Motor neuron (in vitro differentiated cells): ENCODE measurements at regions not wholly inside any gene's neighbourhood (a gene's known extent, or its start where the extent isn't known, plus 50 kb on each side); places are given as distances from the start of the nearest gene placed in this dataset.
A peak's percentile ranks its signal among the peaks of the same experiment; 100 is the strongest.

Source experiments
- ATAC-seq, 8 experiments: fragments of 200-7000 bp; cut with Tn5 transposase; replicated peaks in 6 of 8; 2 replicates each; pipeline ENCODE4 v1.8.0; 2021; ENCODE audit warnings: mild to moderate bottlenecking in 8 of 8, moderate library complexity in 8 of 8
- H3K27ac ChIP-seq, 2 donors: fragments of 250-450 bp; sonication (Bioruptor Pico); 2 replicates each; pipeline ENCODE4 v1.9.0; 2021; ENCODE audit warnings: antibody characterized with exemption in 2 of 2, mild to moderate bottlenecking in 2 of 2, moderate library complexity in 1 of 2
- H3K4me1 ChIP-seq, 2 donors: fragments of 250-450 bp; sonication (Bioruptor Pico); replicated peaks in 1 of 2; 2 replicates each; pipeline ENCODE4 v1.6.1; 2021; ENCODE audit warnings: antibody characterized with exemption in 2 of 2, mild to moderate bottlenecking in 2 of 2, moderate library complexity in 1 of 2
- H3K4me3 ChIP-seq, 5 donors: fragments of 250-450 bp; sonication (Bioruptor Pico); 2 replicates each; pipeline ENCODE4 v1.9.0; 2021; ENCODE audit warnings: antibody characterized with exemption in 5 of 5, mild to moderate bottlenecking in 5 of 5, moderate library complexity in 4 of 5
- WGBS, 10 experiments: fragments of 450-650 bp; shearing (Covaris generic); methylation state at CpG; one replicate each; pipeline ENCODE4 v1.0.0; 2022; 5-methylcytosine and 5-hydroxymethylcytosine counted together
- in situ Hi-C, 9 experiments: fragments of 400-800 bp; cut with MboI; loops; one replicate each; pipeline ENCODE4 v1.15.0; 2021; ENCODE audit warnings: low sequenced_read_pairs in 9 of 9, low pct_unique_long_range_greater_than_20kb in 2 of 9; ENCODE audit not compliant: unreplicated experiment in 9 of 9

GRCh38 chr6:26200918-26201721, 113.9 kb downstream of the HFE start:
- H3K4me3 ChIP-seq: no peak overlapping the region
- in situ Hi-C loops: loop anchor here in 3 of 9 experiments (25.0 kb wide), 2 partner anchors 936 to 1611 kb away; a partner anchor contains a TSS
- ATAC-seq: no peak
- no peak overlapping the region for H3K27ac ChIP-seq
- 78 to 100% (median 96%) methylated on average over 2 to 14 of the region's 16 CpGs for WGBS, 10 experiments
- peaks cover 5 to 14% of the 10 kb centered on the region in 2 donors for H3K4me1 ChIP-seq

- Histone ChIP-seq H3K27ac (no peak overlapping the region), H3K4me3 (no peak overlapping the region), H3K4me1 (peaks cover 9 to 18% of the 10 kb centered on the region in 2 donors)
- ATAC-seq: no peak
- 80 to 100% (median 87%) methylated on average over 1 to 6 of the region's 6 CpGs; no CpG with 5 or more reads in 2 of the 10 experiments for WGBS, 10 experiments
- in situ Hi-C loops: loop anchor here in 3 of 9 experiments (25.0 kb wide), 2 partner anchors 935 to 1610 kb away; a partner anchor contains a TSS
Measured at GRCh38 chr6:26202201-26202611, 115.0 kb downstream of the HFE start.

DNA sequence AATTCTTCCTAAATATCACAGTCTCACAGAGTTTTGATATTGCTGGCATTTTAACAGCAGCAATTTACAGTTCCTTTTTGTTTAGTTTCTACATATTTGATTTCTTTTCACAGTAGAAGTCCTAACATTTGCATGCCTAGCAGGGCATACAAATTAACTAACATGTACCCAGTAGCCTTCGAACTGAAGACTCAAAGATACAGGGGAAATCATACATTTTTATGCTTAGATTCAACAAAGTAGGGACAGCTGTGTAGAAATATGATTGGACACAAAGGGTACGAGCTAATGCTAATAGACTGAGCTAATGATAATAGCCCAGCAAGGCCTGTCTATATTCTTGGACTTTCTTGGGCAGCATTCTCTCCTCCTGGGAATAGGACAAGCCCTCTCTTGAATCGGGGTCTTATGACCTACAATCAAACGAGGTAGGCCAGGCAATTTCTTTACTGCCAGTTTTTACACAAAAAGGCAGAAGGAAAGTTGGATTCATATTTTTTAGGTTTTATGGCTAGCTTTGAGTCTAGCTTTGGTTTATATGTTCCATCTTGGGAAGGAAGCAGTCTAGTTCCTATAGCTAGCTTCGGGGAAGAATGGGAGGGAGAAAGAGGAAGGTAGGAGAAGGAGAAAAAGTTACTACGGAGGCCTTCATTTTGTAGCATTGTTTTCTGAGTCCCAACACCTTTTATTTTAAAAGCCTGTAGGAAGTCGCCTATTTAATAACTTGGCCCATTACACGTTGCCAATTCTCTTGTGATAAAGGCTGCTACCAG, 115.8 kb downstream of the HFE start:
- peak overlapping the region; percentile 59 to 81 (median 71) for H3K4me3 ChIP-seq
- no peak for ATAC-seq
- H3K27ac ChIP-seq: peak overlapping the region; percentile 84 to 93

DNA sequence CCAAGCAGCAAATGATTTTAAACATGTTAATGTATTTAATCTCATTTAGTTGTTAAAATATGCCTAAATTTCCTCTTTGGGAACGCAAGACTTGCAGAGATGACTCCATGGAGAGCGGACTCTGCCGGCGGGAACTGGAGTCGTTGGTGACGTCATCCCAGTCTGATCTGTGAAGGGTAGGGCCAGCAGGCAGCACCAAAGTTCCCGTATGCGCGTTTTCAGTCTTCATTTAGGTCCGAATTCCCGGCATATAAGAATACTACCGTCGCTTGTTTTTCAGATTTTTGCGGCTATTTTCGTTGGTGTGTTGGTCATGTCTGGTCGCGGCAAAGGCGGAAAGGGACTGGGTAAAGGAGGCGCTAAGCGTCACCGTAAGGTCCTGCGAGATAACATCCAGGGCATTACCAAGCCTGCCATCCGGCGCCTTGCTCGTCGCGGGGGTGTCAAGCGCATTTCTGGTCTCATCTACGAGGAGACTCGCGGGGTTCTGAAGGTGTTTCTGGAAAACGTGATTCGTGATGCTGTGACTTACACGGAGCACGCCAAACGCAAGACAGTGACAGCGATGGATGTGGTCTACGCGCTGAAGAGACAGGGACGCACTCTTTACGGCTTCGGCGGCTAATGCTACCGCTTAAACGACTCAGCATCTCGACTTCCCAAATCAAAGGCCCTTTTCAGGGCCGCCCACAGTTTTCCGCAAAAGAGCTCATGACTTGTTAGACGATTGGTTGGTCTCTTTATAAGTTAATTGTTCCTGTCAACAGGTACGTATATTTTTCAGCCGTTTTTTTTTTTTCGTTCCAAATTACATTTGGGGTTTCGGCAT, 117.3 kb downstream of the HFE start:
- peak overlapping the region; percentile 84 to 93 for H3K27ac ChIP-seq
- WGBS, 10 experiments: 0 to 9% (median 0%) methylated on average over 2 to 46 of the region's 53 CpGs
- ATAC-seq: peak; percentile 75 to 87 (median 80)
- in situ Hi-C loops: loop anchor here in 3 of 9 experiments (25.0 kb wide), 2 partner anchors 933 to 1608 kb away; a partner anchor contains a TSS
- peaks cover 15 to 24% of the 10 kb centered on the region in 2 donors for H3K4me1 ChIP-seq
- H3K4me3 ChIP-seq: peak overlapping the region; percentile 59 to 81 (median 71)

More for the DNA sequence above, 115.8 kb downstream of the HFE start:
- in situ Hi-C loops: loop anchor here in 3 of 9 experiments (25.0 kb wide), 2 partner anchors 934 to 1609 kb away; a partner anchor contains a TSS
- 31 to 82% (median 63%) methylated on average over 3 to 8 of the region's 8 CpGs for WGBS, 10 experiments
- peaks cover 15 to 24% of the 10 kb centered on the region in 2 donors for H3K4me1 ChIP-seq

GRCh38 chr6:26205161-26205624, 118.0 kb downstream of the HFE start:
- H3K4me1 ChIP-seq: peaks cover 15 to 24% of the 10 kb centered on the region in 2 donors

GRCh38 chr6:26205625-26206574, 118.7 kb downstream of the HFE start:
- WGBS, 10 experiments: 0 to 20% (median 4%) methylated on average over 2 to 16 of the region's 18 CpGs
- peak in 5 of 8 experiments; percentile 5 to 38 (median 13) for ATAC-seq
- in situ Hi-C loops: loop anchor here in 3 of 9 experiments (25.0 kb wide), 2 partner anchors 931 to 1606 kb away; a partner anchor contains a TSS
- H3K27ac ChIP-seq: peak overlapping the region; percentile 84 to 93
- peaks cover 15 to 23% of the 10 kb centered on the region in 2 donors for H3K4me1 ChIP-seq
- peak overlapping the region; percentile 59 to 81 (median 71) for H3K4me3 ChIP-seq

More at GRCh38 chr6:26205161-26205624, 118.0 kb downstream of the HFE start:
- in situ Hi-C loops: loop anchor here in 3 of 9 experiments (25.0 kb wide), 2 partner anchors 932 to 1607 kb away; a partner anchor contains a TSS
- peak overlapping the region; percentile 84 to 93 for H3K27ac ChIP-seq
- 0 to 23% (median 0%) methylated on average over 6 to 18 of the region's 18 CpGs; no CpG with 5 or more reads in 1 of the 10 experiments for WGBS, 10 experiments
- peak; percentile 3 to 38 (median 24) for ATAC-seq
- peak overlapping the region; percentile 59 to 81 (median 71) for H3K4me3 ChIP-seq

GRCh38 chr6:26206868-26207801, 119.9 kb downstream of the HFE start:
- ATAC-seq: no peak
- in situ Hi-C loops: loop anchor here in 3 of 9 experiments (25.0 kb wide), 2 partner anchors 930 to 1605 kb away; a partner anchor contains a TSS
- Histone ChIP-seq H3K27ac (peak overlapping the region; percentile 35 to 93), H3K4me3 (peak overlapping the region; percentile 59 to 81 (median 71)), H3K4me1 (peaks cover 15 to 22% of the 10 kb centered on the region in 2 donors)
- 39 to 80% (median 51%) methylated on average over 4 to 8 of the region's 8 CpGs; no CpG with 5 or more reads in 1 of the 10 experiments for WGBS, 10 experiments

DNA sequence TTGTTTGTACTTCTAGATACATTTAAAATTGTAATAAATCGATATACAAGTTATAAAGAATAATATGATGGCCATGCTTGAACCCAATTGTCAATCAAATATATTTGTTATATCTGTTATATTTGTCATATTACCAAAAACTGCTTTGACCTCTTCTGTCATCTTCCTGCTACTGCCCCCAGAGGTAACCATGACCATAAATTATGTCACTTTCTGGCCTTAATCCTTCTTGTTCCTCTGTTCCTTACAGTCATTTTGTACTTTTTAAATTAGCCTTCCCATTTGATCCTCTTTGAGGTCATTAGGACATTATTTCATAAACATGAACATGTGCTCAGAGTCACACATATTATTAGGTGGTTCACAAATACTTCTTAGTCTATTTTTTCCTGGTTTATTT, 124.7 kb downstream of the HFE start:
- no peak overlapping the region for H3K27ac ChIP-seq
- H3K4me1 ChIP-seq: peaks cover 9 to 16% of the 10 kb centered on the region in 2 donors
- no peak overlapping the region for H3K4me3 ChIP-seq
- in situ Hi-C loops: loop anchor here in 3 of 9 experiments (25.0 kb wide), 2 partner anchors 925 to 1600 kb away; a partner anchor contains a TSS
- 60 to 100% (median 87%) methylated on average over 1 of the region's 1 CpG for WGBS, 10 experiments
- ATAC-seq: no peak

DNA sequence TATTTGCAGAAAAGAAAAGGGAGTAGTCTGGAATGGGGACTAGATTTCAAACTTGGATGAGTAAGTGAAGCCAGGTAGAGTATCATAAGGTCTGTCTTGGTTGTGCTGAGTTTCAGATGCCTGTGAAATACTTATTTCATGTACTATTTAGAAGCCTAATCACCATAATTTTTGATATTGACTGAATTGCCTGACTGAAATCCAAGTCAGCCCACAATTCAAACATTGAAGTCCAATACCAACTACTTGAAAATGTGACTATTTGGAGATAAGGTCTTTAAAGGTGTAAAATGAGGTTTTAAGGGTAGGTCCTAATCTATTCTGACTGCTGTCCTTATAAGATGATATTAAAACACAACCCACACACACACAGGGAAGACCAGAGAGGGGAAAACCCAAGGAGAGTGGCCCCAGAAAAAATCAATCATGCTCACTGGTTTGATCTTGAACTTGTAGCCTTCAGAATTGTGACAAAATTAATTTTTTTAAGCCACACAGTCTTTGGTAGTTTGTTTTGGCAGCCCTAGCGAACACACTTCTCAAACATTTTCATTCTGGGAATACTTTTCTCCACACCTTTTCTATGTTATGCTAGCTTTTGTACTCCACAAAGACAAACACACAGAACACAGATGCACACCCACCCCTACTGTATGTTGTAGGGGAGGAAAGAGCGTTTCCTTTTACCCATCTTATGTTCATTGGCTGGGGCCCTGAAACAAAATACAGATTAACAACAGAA, 126.3 kb downstream of the HFE start:
- 80 to 100% (median 92%) methylated on average over 1 to 2 of the region's 2 CpGs; no CpG with 5 or more reads in 4 of the 10 experiments for WGBS, 10 experiments
- Histone ChIP-seq H3K27ac (no peak overlapping the region), H3K4me1 (peaks cover 3 to 12% of the 10 kb centered on the region in 2 donors), H3K4me3 (peak overlapping the region in 2 of 5 donors; percentile 3 to 54)
- in situ Hi-C loops: loop anchor here in 3 of 9 experiments (25.0 kb wide), 2 partner anchors 924 to 1599 kb away; a partner anchor contains a TSS
- ATAC-seq: no peak
